Nephron (organoid): ENCODE measurements at regions not wholly inside any gene's neighbourhood (a gene's known extent, or its start where the extent isn't known, plus 50 kb on each side); places are given as distances from the start of the nearest gene placed in this dataset.

Experiments used
- H3K27ac Mint-ChIP-seq, 3 experiments: 2 replicates each; pipeline ENCODE4 v1.8.0; 2020; ENCODE audit warnings: mixed read lengths in 3 of 3, mild to moderate bottlenecking in 2 of 3, moderate library complexity in 1 of 3
- H3K27me3 Mint-ChIP-seq: 2 replicates; pipeline ENCODE4 v1.8.0; 2021; ENCODE audit warnings: low read depth, mild to moderate bottlenecking, moderate library complexity, mixed read lengths
- H3K36me3 Mint-ChIP-seq: 2 replicates; pipeline ENCODE4 v1.8.0; 2020; ENCODE audit warnings: low read depth, mixed read lengths
- H3K4me1 Mint-ChIP-seq: 2 replicates; pipeline ENCODE4 v1.8.0; 2020; ENCODE audit warnings: mixed read lengths
- H3K4me3 Mint-ChIP-seq, 3 experiments: 2 replicates each; pipeline ENCODE4 v1.8.0; 2020; ENCODE audit warnings: mild to moderate bottlenecking in 3 of 3, mixed read lengths in 3 of 3, moderate library complexity in 2 of 3
- H3K9me3 Mint-ChIP-seq: 2 replicates; pipeline ENCODE4 v1.8.0; 2020; ENCODE audit warnings: mixed read lengths
- CTCF ChIP-seq, 3 experiments: fragments of 200-600 bp; sonication (generic); IDR thresholded peaks; one replicate each; pipeline ENCODE4 v1.5.0; 2021; ENCODE audit warnings: antibody characterized with exemption in 3 of 3; ENCODE audit not compliant: unreplicated experiment in 3 of 3

- no peaks in the 10 kb centered on the region for H3K9me3 Mint-ChIP-seq
- H3K4me3 Mint-ChIP-seq = no peak overlapping the region
- TF ChIP-seq CTCF (IDR thresholded peaks at IDR 0.05; ENCODE audit: unreplicated experiment in 3 of 3) = no peak
- no peaks in the 10 kb centered on the region for H3K36me3 Mint-ChIP-seq
- peaks cover 18% of the 10 kb centered on the region for H3K4me1 Mint-ChIP-seq
- H3K27me3 Mint-ChIP-seq = no peaks in the 10 kb centered on the region
- no peak overlapping the region for H3K27ac Mint-ChIP-seq
Observed at GRCh38 chr3:194787072-194787471, 101.4 kb downstream of the FAM43A start.

DNA sequence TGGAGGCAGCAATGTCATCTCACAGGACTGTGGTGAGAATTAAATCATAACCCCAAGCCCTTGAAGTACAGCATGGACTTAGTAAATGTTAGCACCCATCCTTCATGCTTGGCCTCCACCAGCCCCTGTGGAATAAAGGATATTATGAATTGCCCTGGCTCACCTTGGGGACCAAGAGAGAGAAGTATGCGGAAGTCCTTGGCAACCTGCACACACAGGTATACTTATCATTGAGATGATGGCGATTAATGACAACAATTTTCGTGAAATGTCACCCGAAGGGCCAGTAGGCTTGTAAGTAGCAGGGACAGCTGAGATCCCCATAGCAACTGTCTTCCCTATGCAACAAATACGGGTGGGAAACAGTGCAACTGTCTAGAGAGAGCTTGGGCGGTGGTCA, 102.0 kb downstream of the FAM43A start:
- Mint-ChIP-seq H3K27ac (no peak overlapping the region), H3K27me3 (no peaks in the 10 kb centered on the region), H3K9me3 (no peaks in the 10 kb centered on the region), H3K36me3 (no peaks in the 10 kb centered on the region), H3K4me1 (peaks cover 18% of the 10 kb centered on the region), H3K4me3 (no peak overlapping the region)
- no peak for TF ChIP-seq CTCF (IDR thresholded peaks at IDR 0.05; ENCODE audit: unreplicated experiment in 3 of 3)

- Mint-ChIP-seq H3K4me3 (no peak overlapping the region), H3K9me3 (peaks cover 12% of the 10 kb centered on the region), H3K4me1 (no peaks in the 10 kb centered on the region), H3K27me3 (no peaks in the 10 kb centered on the region), H3K36me3 (peaks cover 4% of the 10 kb centered on the region), H3K27ac (no peak overlapping the region)
- no peak for TF ChIP-seq CTCF (IDR thresholded peaks at IDR 0.05; ENCODE audit: unreplicated experiment in 3 of 3)
Observed at GRCh38 chr3:194792368-194792767, 106.7 kb downstream of the FAM43A start.

DNA sequence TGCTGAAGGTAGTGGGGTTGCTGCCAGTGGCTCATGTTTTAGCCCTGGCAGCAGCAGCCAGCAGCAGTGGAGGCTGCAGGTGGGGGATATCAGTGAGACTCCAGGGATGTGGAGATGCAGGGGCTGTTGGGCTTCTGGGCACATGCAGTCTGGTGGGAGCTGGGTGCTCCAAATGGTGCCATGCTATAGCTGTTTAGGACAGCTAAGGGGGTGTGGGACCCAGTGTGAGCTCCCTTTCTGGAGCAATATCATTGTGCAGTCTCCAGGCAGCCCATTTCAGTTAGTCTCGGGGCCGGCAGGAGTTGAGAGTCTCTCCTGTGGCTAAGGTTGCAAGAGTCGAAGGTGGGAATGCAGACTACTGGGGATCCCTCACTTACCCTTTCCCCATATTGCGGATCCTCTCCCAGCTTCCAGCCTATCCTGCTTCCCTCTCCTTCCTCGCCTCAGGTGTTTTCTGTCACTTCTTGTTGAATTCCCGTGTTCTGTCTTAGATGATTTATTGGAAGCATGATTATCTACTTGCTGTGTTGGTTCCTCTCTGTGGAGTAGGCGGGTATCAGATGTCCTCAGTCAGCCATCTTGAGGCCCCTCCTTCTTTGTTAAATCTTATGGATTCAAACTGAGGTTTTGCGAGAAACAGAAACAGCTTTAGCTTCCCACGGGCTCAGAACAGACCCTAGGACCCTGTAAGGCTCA, 112.0 kb downstream of the FAM43A start:
- no peak overlapping the region for H3K4me3 Mint-ChIP-seq
- H3K27me3 Mint-ChIP-seq = peaks cover 17% of the 10 kb centered on the region
- H3K9me3 Mint-ChIP-seq = peaks cover 12% of the 10 kb centered on the region
- no peak overlapping the region for H3K27ac Mint-ChIP-seq
- H3K4me1 Mint-ChIP-seq = peaks cover 32% of the 10 kb centered on the region
- peaks cover 4% of the 10 kb centered on the region for H3K36me3 Mint-ChIP-seq
- no peak for TF ChIP-seq CTCF (IDR thresholded peaks at IDR 0.05; ENCODE audit: unreplicated experiment in 3 of 3)

DNA sequence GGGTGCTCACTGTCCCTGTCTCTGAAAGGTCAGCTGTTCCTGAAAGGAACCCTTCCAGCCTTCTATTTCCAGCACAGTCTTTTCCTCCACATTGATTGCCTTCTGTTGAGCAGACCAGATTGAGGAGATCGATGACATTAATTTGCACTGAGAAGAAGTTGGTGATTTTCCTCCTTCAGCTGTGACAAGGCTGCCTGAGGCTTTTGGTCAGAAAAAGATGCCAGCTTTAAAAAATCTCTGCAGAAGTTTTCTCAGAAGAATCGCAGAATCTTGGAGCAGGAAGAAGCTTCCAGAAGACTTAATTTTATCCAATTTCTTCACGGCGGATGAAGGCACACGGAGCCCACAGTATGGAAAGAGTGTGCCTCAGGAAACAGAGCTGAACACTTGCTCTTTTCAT, 112.8 kb downstream of the FAM43A start:
- H3K27me3 Mint-ChIP-seq = peaks cover 17% of the 10 kb centered on the region

More for the DNA sequence above, 112.8 kb downstream of the FAM43A start:
- no peak for TF ChIP-seq CTCF (IDR thresholded peaks at IDR 0.05; ENCODE audit: unreplicated experiment in 3 of 3)
- Mint-ChIP-seq H3K27ac (no peak overlapping the region), H3K36me3 (peaks cover 4% of the 10 kb centered on the region), H3K9me3 (peaks cover 12% of the 10 kb centered on the region), H3K4me1 (peaks cover 35% of the 10 kb centered on the region), H3K4me3 (no peak overlapping the region)
